ENCODE measurements at regions not wholly inside any gene's neighbourhood (a gene's known extent, or its start where the extent isn't known, plus 50 kb on each side); places are given as distances from the start of the nearest gene placed in this dataset.
"Not testable (repeated sequence)": the region's sequence is repeated elsewhere in the genome, so short reads cannot be mapped to it uniquely, and the experiment has no call there.

- H3K27me3 Mint-ChIP-seq; H3K4me1 Mint-ChIP-seq (ENCODE audit: low read depth); intact Hi-C loops (cut with micrococcal nuclease); H3K36me3 Mint-ChIP-seq (ENCODE audit: low read depth); H3K27ac Mint-ChIP-seq; H3K4me3 Mint-ChIP-seq: not testable (repeated sequence)
- peaks cover 32% of the 10 kb centered on the region for H3K9me3 Mint-ChIP-seq
Observed at GRCh38 chr15:29648415-29648814, 173.9 kb downstream of the TJP1 start.

GRCh38 chr15:29645841-29646240 lies 176.4 kb downstream of the TJP1 start:
- Mint-ChIP-seq H3K27ac (no peak overlapping the region), H3K9me3 (peaks cover 8% of the 10 kb centered on the region), H3K36me3 (ENCODE audit: low read depth) (no peaks in the 10 kb centered on the region), H3K4me3 (no peak overlapping the region), H3K27me3 (no peaks in the 10 kb centered on the region), H3K4me1 (ENCODE audit: low read depth) (no peaks in the 10 kb centered on the region)
- intact Hi-C loops (cut with micrococcal nuclease), result no loop called here

- H3K27ac Mint-ChIP-seq; H3K27me3 Mint-ChIP-seq; H3K9me3 Mint-ChIP-seq; H3K36me3 Mint-ChIP-seq (ENCODE audit: low read depth); H3K4me1 Mint-ChIP-seq (ENCODE audit: low read depth); H3K4me3 Mint-ChIP-seq; intact Hi-C loops (cut with micrococcal nuclease): not testable (repeated sequence)
Observed at GRCh38 chr15:29644361-29644760, 177.9 kb downstream of the TJP1 start.

GRCh38 chr15:29638781-29639180 lies 183.5 kb downstream of the TJP1 start:
- H3K9me3 Mint-ChIP-seq, result no peaks in the 10 kb centered on the region
- intact Hi-C loops (cut with micrococcal nuclease), result no loop called here
- no peak overlapping the region for H3K27ac Mint-ChIP-seq
- no peaks in the 10 kb centered on the region for H3K36me3 Mint-ChIP-seq (ENCODE audit: low read depth)
- H3K27me3 Mint-ChIP-seq, result peaks cover 1% of the 10 kb centered on the region
- no peaks in the 10 kb centered on the region for H3K4me1 Mint-ChIP-seq (ENCODE audit: low read depth)
- no peak overlapping the region for H3K4me3 Mint-ChIP-seq

GRCh38 chr15:29638011-29638410 lies 184.3 kb downstream of the TJP1 start:
- intact Hi-C loops (cut with micrococcal nuclease), result no loop called here
- Mint-ChIP-seq H3K27me3 (peaks cover 1% of the 10 kb centered on the region), H3K27ac (no peak overlapping the region), H3K9me3 (no peaks in the 10 kb centered on the region), H3K4me3 (no peak overlapping the region), H3K4me1 (ENCODE audit: low read depth) (no peaks in the 10 kb centered on the region), H3K36me3 (ENCODE audit: low read depth) (no peaks in the 10 kb centered on the region)

GRCh38 chr15:29637555-29637954 lies 184.7 kb downstream of the TJP1 start:
- H3K27ac Mint-ChIP-seq, result no peak overlapping the region

GRCh38 chr15:29636921-29637320 lies 185.3 kb downstream of the TJP1 start:
- H3K4me3 Mint-ChIP-seq, result no peak overlapping the region
- peaks cover 1% of the 10 kb centered on the region for H3K27me3 Mint-ChIP-seq
- no peaks in the 10 kb centered on the region for H3K9me3 Mint-ChIP-seq
- H3K4me1 Mint-ChIP-seq (ENCODE audit: low read depth), result no peaks in the 10 kb centered on the region
- H3K27ac Mint-ChIP-seq, result no peak overlapping the region
- intact Hi-C loops (cut with micrococcal nuclease), result no loop called here
- H3K36me3 Mint-ChIP-seq (ENCODE audit: low read depth), result no peaks in the 10 kb centered on the region

More at GRCh38 chr15:29637555-29637954, 184.7 kb downstream of the TJP1 start:
- H3K9me3 Mint-ChIP-seq, result no peaks in the 10 kb centered on the region
- intact Hi-C loops (cut with micrococcal nuclease), result no loop called here
- no peaks in the 10 kb centered on the region for H3K4me1 Mint-ChIP-seq (ENCODE audit: low read depth)
- H3K36me3 Mint-ChIP-seq (ENCODE audit: low read depth), result no peaks in the 10 kb centered on the region
- peaks cover 1% of the 10 kb centered on the region for H3K27me3 Mint-ChIP-seq
- no peak overlapping the region for H3K4me3 Mint-ChIP-seq

GRCh38 chr15:29636140-29636539 lies 186.1 kb downstream of the TJP1 start:
- intact Hi-C loops (cut with micrococcal nuclease), result no loop called here
- H3K27ac Mint-ChIP-seq, result no peak overlapping the region
- no peaks in the 10 kb centered on the region for H3K36me3 Mint-ChIP-seq (ENCODE audit: low read depth)
- peaks cover 1% of the 10 kb centered on the region for H3K27me3 Mint-ChIP-seq
- H3K4me1 Mint-ChIP-seq (ENCODE audit: low read depth), result no peaks in the 10 kb centered on the region
- no peaks in the 10 kb centered on the region for H3K9me3 Mint-ChIP-seq
- H3K4me3 Mint-ChIP-seq, result no peak overlapping the region

- Mint-ChIP-seq H3K4me1 (ENCODE audit: low read depth) (no peaks in the 10 kb centered on the region), H3K4me3 (no peak overlapping the region), H3K9me3 (no peaks in the 10 kb centered on the region), H3K27me3 (peaks cover 1% of the 10 kb centered on the region), H3K36me3 (ENCODE audit: low read depth) (no peaks in the 10 kb centered on the region), H3K27ac (no peak overlapping the region)
- intact Hi-C loops (cut with micrococcal nuclease), result no loop called here
Observed at GRCh38 chr15:29635513-29636098, 186.7 kb downstream of the TJP1 start.

- Mint-ChIP-seq H3K27ac (no peak overlapping the region), H3K27me3 (no peaks in the 10 kb centered on the region), H3K36me3 (ENCODE audit: low read depth) (no peaks in the 10 kb centered on the region), H3K4me3 (no peak overlapping the region), H3K4me1 (ENCODE audit: low read depth) (no peaks in the 10 kb centered on the region), H3K9me3 (peaks cover 5% of the 10 kb centered on the region)
- intact Hi-C loops (cut with micrococcal nuclease), result no loop called here
Observed at GRCh38 chr15:29633971-29634370, 188.3 kb downstream of the TJP1 start.

GRCh38 chr15:29632671-29633406 lies 189.4 kb downstream of the TJP1 start:
- no peak overlapping the region for H3K4me3 Mint-ChIP-seq
- H3K36me3 Mint-ChIP-seq (ENCODE audit: low read depth), result no peaks in the 10 kb centered on the region
- no peaks in the 10 kb centered on the region for H3K27me3 Mint-ChIP-seq
- no peaks in the 10 kb centered on the region for H3K4me1 Mint-ChIP-seq (ENCODE audit: low read depth)
- H3K9me3 Mint-ChIP-seq, result peaks cover 9% of the 10 kb centered on the region
- intact Hi-C loops (cut with micrococcal nuclease), result no loop called here
- H3K27ac Mint-ChIP-seq, result no peak overlapping the region

GRCh38 chr15:29631076-29632070 lies 190.9 kb downstream of the TJP1 start:
- no peaks in the 10 kb centered on the region for H3K4me1 Mint-ChIP-seq (ENCODE audit: low read depth)
- no peaks in the 10 kb centered on the region for H3K36me3 Mint-ChIP-seq (ENCODE audit: low read depth)
- H3K9me3 Mint-ChIP-seq, result peaks cover 9% of the 10 kb centered on the region
- no peak overlapping the region for H3K27ac Mint-ChIP-seq
- H3K4me3 Mint-ChIP-seq, result no peak overlapping the region
- intact Hi-C loops (cut with micrococcal nuclease), result no loop called here
- H3K27me3 Mint-ChIP-seq, result no peaks in the 10 kb centered on the region

- H3K4me3 Mint-ChIP-seq, result no peak overlapping the region
- H3K36me3 Mint-ChIP-seq (ENCODE audit: low read depth), result no peaks in the 10 kb centered on the region
- intact Hi-C loops (cut with micrococcal nuclease), result no loop called here
- H3K27ac Mint-ChIP-seq, result no peak overlapping the region
- peaks cover 7% of the 10 kb centered on the region for H3K9me3 Mint-ChIP-seq
- H3K4me1 Mint-ChIP-seq (ENCODE audit: low read depth), result no peaks in the 10 kb centered on the region
- no peaks in the 10 kb centered on the region for H3K27me3 Mint-ChIP-seq
Observed at GRCh38 chr15:29624271-29624670, 198.0 kb downstream of the TJP1 start.

- Mint-ChIP-seq H3K4me3 (no peak overlapping the region), H3K4me1 (ENCODE audit: low read depth) (no peaks in the 10 kb centered on the region), H3K27me3 (no peaks in the 10 kb centered on the region), H3K27ac (no peak overlapping the region), H3K9me3 (no peaks in the 10 kb centered on the region), H3K36me3 (ENCODE audit: low read depth) (no peaks in the 10 kb centered on the region)
- intact Hi-C loops (cut with micrococcal nuclease), result no loop called here
Observed at GRCh38 chr15:29623116-29623639, 199.1 kb downstream of the TJP1 start.
